Neural progenitor cell (in vitro differentiated cells): ENCODE measurements at regions not wholly inside any gene's neighbourhood (a gene's known extent, or its start where the extent isn't known, plus 50 kb on each side); places are given as distances from the start of the nearest gene placed in this dataset.

ENCODE experiments used
- DNase-seq: peaks from one replicate; pipeline ENCODE4 v3.0.0-alpha.2; 2016; ENCODE audit warnings: low spot score
- H2AFZ ChIP-seq: fragments of 200-600 bp; sonication (generic); replicated peaks from 2 replicates; pipeline ENCODE4 v1.6.1; 2016; ENCODE audit warnings: antibody characterized with exemption
- H3F3A ChIP-seq: fragments of 200-600 bp; sonication (generic); 2 replicates; pipeline ENCODE4 v1.6.1; 2016; ENCODE audit warnings: antibody characterized with exemption, low read depth
- H3K27ac ChIP-seq: fragments of 200-600 bp; sonication (generic); 2 replicates; pipeline ENCODE4 v1.5.1; 2016; ENCODE audit warnings: mild to moderate bottlenecking
- H3K27me3 ChIP-seq: fragments of 200-600 bp; sonication (generic); 2 replicates; pipeline ENCODE4 v1.6.1; 2016; ENCODE audit warnings: mild to moderate bottlenecking, moderate library complexity
- H3K36me3 ChIP-seq: fragments of 200-600 bp; sonication (generic); 2 replicates; pipeline ENCODE4 v1.5.1; 2016
- H3K4me1 ChIP-seq: fragments of 200-600 bp; sonication (generic); 2 replicates; pipeline ENCODE4 v1.6.1; 2016; ENCODE audit warnings: mixed run types
- H3K4me2 ChIP-seq: fragments of 200-600 bp; sonication (generic); 2 replicates; pipeline ENCODE4 v1.6.1; 2016
- H3K4me3 ChIP-seq: fragments of 200-600 bp; sonication (generic); 2 replicates; pipeline ENCODE4 v1.5.1; 2016
- H3K79me2 ChIP-seq: fragments of 200-600 bp; sonication (generic); 2 replicates; pipeline ENCODE4 v1.6.1; 2016; ENCODE audit warnings: low read depth
- H3K9ac ChIP-seq: fragments of 200-600 bp; sonication (generic); 2 replicates; pipeline ENCODE4 v1.6.1; 2016
- H3K9me3 ChIP-seq: fragments of 200-600 bp; sonication (generic); 2 replicates; pipeline ENCODE4 v1.5.1; 2016; ENCODE audit warnings: low read depth
- H4K20me1 ChIP-seq: fragments of 200-600 bp; sonication (generic); 2 replicates; pipeline ENCODE4 v1.6.1; 2016; ENCODE audit warnings: low read depth
- H3K27ac Mint-ChIP-seq: 3 replicates; pipeline ENCODE4 v1.8.0; 2021; ENCODE audit warnings: mixed read lengths
- H3K27me3 Mint-ChIP-seq: 2 replicates; pipeline ENCODE4 v1.8.0; 2022; ENCODE audit warnings: low read depth, mild to moderate bottlenecking, inconsistent platforms, moderate library complexity, mixed read lengths; ENCODE audit not compliant: insufficient read depth
- H3K36me3 Mint-ChIP-seq: 3 replicates; pipeline ENCODE4 v1.8.0; 2021; ENCODE audit warnings: mixed read lengths
- H3K4me1 Mint-ChIP-seq: 3 replicates; pipeline ENCODE4 v1.8.0; 2021; ENCODE audit warnings: mixed read lengths
- H3K4me3 Mint-ChIP-seq: 3 replicates; pipeline ENCODE4 v1.8.0; 2021; ENCODE audit warnings: mild to moderate bottlenecking, moderate library complexity, mixed read lengths
- H3K9me3 Mint-ChIP-seq: 3 replicates; pipeline ENCODE4 v1.8.0; 2020; ENCODE audit warnings: mixed read lengths
- CTCF ChIP-seq: fragments of 200-600 bp; sonication (generic); IDR thresholded peaks from 2 replicates; pipeline ENCODE4 v1.5.1; 2017; ENCODE audit warnings: antibody characterized with exemption, mild to moderate bottlenecking
- EZH2 ChIP-seq: fragments of 200-600 bp; sonication (generic); IDR thresholded peaks from 2 replicates; pipeline ENCODE4 v1.6.1; 2017; ENCODE audit warnings: antibody characterized with exemption, mild to moderate bottlenecking, moderate library complexity
- EZH2phosphoT487 ChIP-seq: fragments of 200-600 bp; sonication (generic); IDR thresholded peaks from 2 replicates; pipeline ENCODE4 v1.6.1; 2017; ENCODE audit warnings: antibody characterized with exemption

GRCh38 chr2:102081606-102082005 lies 60.9 kb upstream of the IL1R1 start:
- Histone ChIP-seq H2AFZ (no peak overlapping the region), H4K20me1 (no peaks in the 10 kb centered on the region), H3F3A (no peaks in the 10 kb centered on the region), H3K79me2 (no peaks in the 10 kb centered on the region), H3K36me3 (no peaks in the 10 kb centered on the region), H3K27me3 (no peaks in the 10 kb centered on the region), H3K4me3 (no peak overlapping the region), H3K9me3 (no peaks in the 10 kb centered on the region), H3K27ac (no peak overlapping the region), H3K4me1 (no peaks in the 10 kb centered on the region), H3K4me2 (no peak overlapping the region), H3K9ac (no peak overlapping the region)
- no peaks in the 10 kb centered on the region for H3K27me3 Mint-ChIP-seq
- no peak for DNase-seq
- peaks cover 2% of the 10 kb centered on the region for H3K4me1 Mint-ChIP-seq
- no peaks in the 10 kb centered on the region for H3K36me3 Mint-ChIP-seq
- H3K27ac Mint-ChIP-seq = no peak overlapping the region
- H3K9me3 Mint-ChIP-seq = peaks cover 3% of the 10 kb centered on the region
- TF ChIP-seq CTCF = no peak
- TF ChIP-seq EZH2phosphoT487 = no peak
- TF ChIP-seq EZH2 = no peak
- no peak overlapping the region for H3K4me3 Mint-ChIP-seq

GRCh38 chr2:102082571-102083392 lies 59.8 kb upstream of the IL1R1 start:
- H3K9ac ChIP-seq = no peak overlapping the region
- no peaks in the 10 kb centered on the region for H3K4me1 ChIP-seq
- TF ChIP-seq EZH2 (no peak), EZH2phosphoT487 (no peak), CTCF (no peak)
- no peaks in the 10 kb centered on the region for H3K9me3 Mint-ChIP-seq
- no peaks in the 10 kb centered on the region for H3K9me3 ChIP-seq
- H3K36me3 ChIP-seq = no peaks in the 10 kb centered on the region
- H3K27ac ChIP-seq = no peak overlapping the region
- no peaks in the 10 kb centered on the region for H3K27me3 ChIP-seq
- H3K79me2 ChIP-seq = no peaks in the 10 kb centered on the region
- H2AFZ ChIP-seq = no peak overlapping the region
- H4K20me1 ChIP-seq = no peaks in the 10 kb centered on the region
- H3F3A ChIP-seq = no peaks in the 10 kb centered on the region
- H3K36me3 Mint-ChIP-seq = no peaks in the 10 kb centered on the region
- H3K4me3 Mint-ChIP-seq = no peak overlapping the region
- no peak overlapping the region for H3K4me3 ChIP-seq
- DNase-seq = no peak
- no peak overlapping the region for H3K4me2 ChIP-seq
- H3K27ac Mint-ChIP-seq = peak overlapping the region; percentile 44
- no peaks in the 10 kb centered on the region for H3K27me3 Mint-ChIP-seq
- H3K4me1 Mint-ChIP-seq = peaks cover 2% of the 10 kb centered on the region

- Histone ChIP-seq H3K79me2 (no peaks in the 10 kb centered on the region), H3K27me3 (no peaks in the 10 kb centered on the region), H3K27ac (no peak overlapping the region), H3K4me3 (no peak overlapping the region), H3F3A (no peaks in the 10 kb centered on the region), H3K4me1 (no peaks in the 10 kb centered on the region), H3K9me3 (no peaks in the 10 kb centered on the region), H3K36me3 (no peaks in the 10 kb centered on the region), H2AFZ (no peak overlapping the region), H3K9ac (no peak overlapping the region), H4K20me1 (no peaks in the 10 kb centered on the region), H3K4me2 (no peak overlapping the region)
- Mint-ChIP-seq H3K27me3 (no peaks in the 10 kb centered on the region), H3K4me1 (peaks cover 2% of the 10 kb centered on the region), H3K36me3 (no peaks in the 10 kb centered on the region), H3K9me3 (no peaks in the 10 kb centered on the region), H3K4me3 (no peak overlapping the region), H3K27ac (no peak overlapping the region)
- no peak for DNase-seq
- TF ChIP-seq EZH2 (no peak), CTCF (no peak), EZH2phosphoT487 (no peak)
These were observed 59.2 kb upstream of the IL1R1 start for GRCh38 chr2:102083393-102083703.
